HG03558 (cell line): ENCODE measurements at regions not wholly inside any gene's neighbourhood (a gene's known extent, or its start where the extent isn't known, plus 50 kb on each side); places are given as distances from the start of the nearest gene placed in this dataset.

ENCODE experiments used
- ATAC-seq: cut with Tn5 transposase; IDR thresholded peaks from one replicate; pipeline ENCODE4 v1.9.1; 2021; ENCODE audit warnings: moderate number of reproducible peaks; ENCODE audit not compliant: unreplicated experiment; ENCODE audit errors: extremely low read depth

GRCh38 chr11:43545610-43546009 lies 134.9 kb upstream of the HSD17B12 start:
- no peak for ATAC-seq

GRCh38 chr11:43546561-43547429 lies 133.7 kb upstream of the HSD17B12 start:
- no peak for ATAC-seq

DNA sequence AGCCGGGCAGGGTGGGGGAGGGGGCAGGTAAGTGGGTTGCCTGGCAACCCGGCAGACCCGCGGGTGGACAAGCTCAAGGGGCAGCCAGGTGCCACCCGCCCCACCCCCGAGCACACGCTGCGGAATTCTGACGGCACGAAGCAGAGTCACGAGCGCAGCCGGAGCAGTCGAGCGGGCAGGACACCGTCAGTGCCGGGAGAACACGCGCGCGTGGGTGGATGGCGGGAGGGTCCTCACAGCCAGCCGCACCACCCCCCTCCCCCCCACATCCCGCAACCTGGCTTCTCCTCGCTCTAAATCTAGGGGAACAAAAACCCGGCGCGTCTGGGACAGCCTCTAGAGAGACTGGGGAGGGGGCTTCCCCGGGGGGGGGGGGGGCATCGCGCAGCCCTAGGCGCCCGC lies 133.1 kb upstream of the HSD17B12 start:
- ATAC-seq = no peak

DNA sequence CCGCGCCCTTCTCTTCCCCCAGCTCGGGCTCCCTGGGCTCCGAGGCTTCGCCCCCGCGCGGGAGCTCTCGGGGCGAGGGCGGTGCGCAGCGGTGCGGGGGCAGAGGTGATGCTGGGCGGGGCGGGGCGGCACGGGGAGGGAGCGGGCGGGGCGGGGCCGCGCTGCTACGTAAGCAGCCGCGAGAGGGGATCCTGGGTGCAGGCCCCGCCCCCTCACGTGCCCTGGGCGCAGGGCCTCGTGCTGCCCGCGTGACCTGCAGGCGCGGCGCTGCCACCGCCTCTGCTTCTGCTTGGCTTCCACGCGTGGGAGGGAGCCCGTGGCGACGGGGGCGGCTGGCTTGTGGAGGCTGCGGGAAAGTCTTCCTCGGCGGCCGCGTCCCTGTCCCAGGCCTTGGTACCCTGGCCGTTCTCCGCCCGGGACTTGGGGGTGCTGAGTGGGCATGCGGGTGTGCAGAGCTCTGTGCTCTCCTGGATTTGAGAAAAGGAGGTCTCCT lies 132.6 kb upstream of the HSD17B12 start:
- ATAC-seq = no peak

GRCh38 chr11:43548916-43549315 lies 131.6 kb upstream of the HSD17B12 start:
- no peak for ATAC-seq

DNA sequence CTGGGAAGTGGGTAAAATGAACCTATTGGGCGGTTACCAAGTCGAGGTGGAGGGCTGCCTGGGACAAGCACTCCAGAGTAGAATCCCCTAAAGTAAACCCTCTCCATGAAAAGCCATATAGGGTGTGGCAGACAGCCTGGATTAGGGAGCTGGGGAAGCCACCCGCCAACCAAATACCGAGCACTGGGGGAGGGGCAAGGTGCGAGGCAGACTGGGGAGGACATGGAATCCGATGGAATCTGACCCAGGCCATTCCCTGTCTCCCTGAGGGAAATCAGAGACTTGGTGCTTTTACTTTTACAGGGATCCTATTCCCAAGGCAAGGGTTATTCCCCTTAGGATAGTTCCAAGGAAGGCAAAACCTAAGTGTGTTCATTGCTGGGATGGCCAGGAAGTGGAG lies 130.9 kb upstream of the HSD17B12 start:
- ATAC-seq = no peak

DNA sequence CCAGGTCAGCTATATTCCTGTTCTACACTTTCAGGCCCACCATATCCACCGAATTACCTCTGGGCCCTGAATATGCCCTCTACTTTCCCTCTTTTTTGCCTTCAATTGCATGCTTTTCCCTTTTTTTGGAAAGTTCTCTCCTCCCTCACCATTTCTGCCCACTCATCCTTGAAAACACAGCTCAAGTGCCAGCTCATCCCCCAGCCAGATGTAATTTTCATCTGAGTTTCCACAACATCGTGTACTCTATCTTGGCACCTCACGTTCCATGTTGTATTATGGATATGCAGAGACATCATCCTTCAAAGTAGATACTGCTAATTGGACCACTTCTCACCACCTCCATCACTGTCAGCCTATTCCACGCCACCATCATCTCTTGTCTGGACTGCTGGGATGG lies 129.8 kb upstream of the HSD17B12 start:
- ATAC-seq = no peak

DNA sequence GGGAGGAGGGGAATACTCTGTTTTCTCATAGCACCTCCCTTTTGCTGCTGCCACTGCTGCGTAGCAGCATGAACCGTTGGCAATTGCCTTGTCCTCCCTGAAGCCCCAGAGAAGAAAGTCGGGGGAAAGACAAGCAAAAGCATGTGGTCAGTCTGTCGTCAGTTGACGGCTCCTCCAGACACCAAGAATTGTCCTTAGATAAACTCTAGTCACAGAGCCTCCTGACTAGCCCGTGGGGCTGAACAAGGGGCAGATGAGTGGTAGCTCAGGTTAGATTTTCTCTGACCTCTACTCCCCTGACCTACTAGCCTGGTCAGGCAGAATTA lies 126.4 kb upstream of the HSD17B12 start:
- no peak for ATAC-seq

GRCh38 chr11:43555186-43555585 lies 125.4 kb upstream of the HSD17B12 start:
- ATAC-seq = no peak

- ATAC-seq = no peak
Observed at GRCh38 chr11:43555816-43556611, 124.5 kb upstream of the HSD17B12 start.

- ATAC-seq = no peak
Observed at GRCh38 chr11:43556612-43557375, 123.7 kb upstream of the HSD17B12 start.

DNA sequence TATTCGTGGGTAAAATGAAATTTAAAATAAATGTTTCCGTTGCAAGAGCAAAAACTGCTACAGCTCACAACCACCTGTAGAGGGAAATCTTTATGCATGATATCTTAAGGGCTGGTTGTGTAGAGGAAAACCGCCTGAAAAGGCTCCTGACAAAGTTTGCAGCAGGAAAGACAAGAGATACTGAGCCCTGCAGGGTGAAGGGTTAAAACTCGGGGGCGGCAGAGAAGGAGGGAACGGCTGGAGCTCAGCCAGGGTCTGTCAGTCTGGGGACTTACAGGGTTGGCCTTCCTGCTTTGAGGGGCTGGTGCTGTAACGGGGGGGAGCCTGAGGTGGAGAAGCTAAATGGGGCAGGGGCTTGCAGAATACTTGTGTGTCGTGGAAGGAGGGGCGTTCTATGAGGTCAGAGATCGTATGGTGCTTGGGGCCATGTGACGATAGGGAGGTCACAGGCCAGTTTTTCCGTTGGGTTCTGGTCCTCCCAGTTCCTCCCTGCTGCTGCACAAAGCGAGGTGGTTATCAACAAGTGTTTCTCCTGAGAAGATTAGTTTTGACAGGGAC lies 122.9 kb upstream of the HSD17B12 start:
- ATAC-seq = no peak

GRCh38 chr11:43558146-43558545 lies 122.4 kb upstream of the HSD17B12 start:
- ATAC-seq = no peak

DNA sequence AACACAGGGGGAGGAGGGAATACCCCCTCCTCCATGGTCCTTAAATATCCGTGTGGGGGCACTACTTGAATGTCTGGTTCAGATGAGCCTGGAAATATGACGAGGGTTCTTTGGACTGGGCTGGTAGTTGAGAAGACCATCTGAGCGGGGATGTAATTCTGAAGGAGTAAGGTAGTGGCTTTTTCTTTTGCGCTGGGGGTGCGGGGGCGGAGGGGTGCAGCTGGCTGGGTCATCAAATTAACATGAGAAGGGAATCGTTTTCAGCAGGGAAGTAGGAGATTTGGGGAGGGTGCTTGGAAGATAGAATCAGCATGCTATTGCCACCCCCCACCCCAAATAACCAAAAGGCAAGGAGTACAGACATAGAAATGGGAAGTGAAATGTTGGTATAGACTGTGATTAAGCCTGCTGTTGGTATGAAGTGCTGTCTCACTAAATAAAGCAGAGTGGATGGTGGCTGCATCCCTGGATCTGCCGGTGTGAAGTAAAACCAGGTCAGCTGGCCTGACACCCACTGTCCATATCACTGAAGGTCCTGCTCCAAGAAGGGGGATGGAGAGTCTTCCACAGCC lies 121.9 kb upstream of the HSD17B12 start:
- ATAC-seq = no peak

- no peak for ATAC-seq
Observed at GRCh38 chr11:43561832-43562231, 118.7 kb upstream of the HSD17B12 start.

GRCh38 chr11:43567396-43567975 lies 113.1 kb upstream of the HSD17B12 start:
- peak; percentile 49 for ATAC-seq

- no peak for ATAC-seq
Observed at GRCh38 chr11:43573233-43573632, 107.3 kb upstream of the HSD17B12 start.

GRCh38 chr11:43573873-43574272 lies 106.7 kb upstream of the HSD17B12 start:
- no peak for ATAC-seq

DNA sequence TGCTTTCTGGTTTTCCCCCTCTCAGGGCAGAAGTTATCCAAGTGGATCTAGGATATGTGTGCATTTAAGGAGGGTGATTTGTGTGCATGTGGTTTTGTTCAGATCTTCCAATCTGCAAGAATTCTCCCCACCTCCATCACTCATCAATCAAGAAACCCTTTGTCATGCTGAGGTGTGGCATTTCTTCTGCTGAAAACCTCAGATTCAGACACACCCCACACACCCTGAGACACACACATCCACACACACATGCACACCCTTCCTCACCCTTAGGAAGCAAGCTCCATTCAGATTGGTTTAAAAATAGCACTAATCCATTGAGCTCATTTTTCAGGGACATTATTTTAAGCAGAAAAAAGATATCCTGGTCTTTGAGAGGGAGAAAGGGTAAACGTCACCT lies 106.1 kb upstream of the HSD17B12 start:
- no peak for ATAC-seq
